Left kidney (tissue), 1 donor: ENCODE measurements at regions not wholly inside any gene's neighbourhood (a gene's known extent, or its start where the extent isn't known, plus 50 kb on each side); places are given as distances from the start of the nearest gene placed in this dataset.

ENCODE experiments used
- DNase-seq: peaks from one replicate; pipeline ENCODE4 v3.0.0-alpha.2; 2013

DNA sequence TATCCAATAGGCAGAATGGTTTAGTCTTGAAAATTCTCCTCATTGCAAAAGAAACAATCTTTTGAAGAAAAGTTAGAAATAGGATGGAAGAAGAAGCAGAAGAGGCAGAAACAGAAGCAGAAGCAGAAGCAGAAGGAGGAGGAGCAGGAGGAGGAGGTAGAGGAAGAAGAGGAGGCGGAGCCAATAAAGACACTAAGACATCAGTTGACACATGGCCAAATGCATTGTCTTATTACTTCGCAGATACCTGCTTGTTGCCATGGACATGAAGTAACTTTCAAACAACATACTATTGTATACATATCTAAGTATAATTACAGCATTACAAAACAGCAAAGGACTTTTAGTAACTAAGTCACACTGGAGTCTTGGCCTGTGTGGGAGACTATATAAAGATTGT is 606.3 kb downstream of the METTL4 start:
- no peak for DNase-seq

DNA sequence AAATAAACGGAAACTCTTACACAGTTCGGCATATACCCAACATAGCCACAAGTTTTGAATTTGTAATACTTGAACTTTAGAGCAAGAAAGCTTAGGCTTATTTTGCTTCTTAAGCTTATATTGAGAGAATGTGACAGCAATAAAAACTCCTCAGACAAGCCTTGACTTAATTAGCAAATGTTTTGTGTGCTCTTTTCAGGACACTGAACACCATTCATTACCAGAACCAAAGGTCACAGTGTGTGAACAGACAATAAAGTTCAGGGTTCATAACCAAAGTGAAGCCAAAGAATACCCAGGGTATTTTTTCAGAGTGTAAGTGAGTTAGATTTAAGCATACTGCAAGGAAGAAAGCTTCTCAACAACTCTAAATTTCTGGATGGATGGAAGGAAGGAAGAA is 605.8 kb downstream of the METTL4 start:
- no peak for DNase-seq

GRCh38 chr18:1968801-1969498 is 602.4 kb downstream of the METTL4 start:
- DNase-seq: no peak

DNA sequence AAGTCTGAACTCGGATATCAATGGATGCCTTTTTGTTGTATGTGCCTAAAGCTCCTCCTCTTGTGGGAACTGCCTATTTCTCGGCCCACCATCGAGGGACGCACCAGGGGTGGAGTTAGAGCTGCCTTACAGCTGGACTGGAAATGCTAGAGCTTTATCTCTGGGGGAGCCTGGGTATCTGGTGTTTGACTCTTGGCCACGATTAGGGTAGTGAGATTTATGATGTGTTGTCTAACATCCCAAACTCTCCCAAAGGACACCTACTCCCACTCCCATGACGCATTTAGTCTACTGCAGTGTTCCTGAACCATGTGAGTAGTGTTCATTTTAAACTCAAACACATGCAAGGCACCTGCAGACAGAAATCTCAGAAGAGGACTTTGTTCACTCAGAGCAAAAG is 594.8 kb downstream of the METTL4 start:
- peak; percentile 2 for DNase-seq

DNA sequence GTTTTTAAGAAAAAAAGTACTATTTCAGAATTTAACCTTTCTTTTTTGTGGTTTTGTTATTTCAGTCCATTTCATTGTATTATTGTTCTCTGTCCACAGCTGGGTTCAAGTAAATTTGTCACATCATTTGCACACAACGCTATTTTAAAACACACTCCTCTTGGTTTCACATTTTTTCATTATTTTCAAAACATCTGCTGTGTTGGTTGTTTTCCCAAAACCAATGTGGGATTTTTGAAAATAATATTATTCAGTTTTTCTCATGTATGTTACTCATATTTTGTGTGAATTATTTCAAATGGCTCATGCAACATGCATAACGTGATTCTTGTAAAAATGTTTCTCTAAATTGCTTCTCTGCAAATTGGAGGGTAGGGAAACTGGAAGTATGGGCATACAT is 589.2 kb downstream of the METTL4 start:
- no peak for DNase-seq

DNA sequence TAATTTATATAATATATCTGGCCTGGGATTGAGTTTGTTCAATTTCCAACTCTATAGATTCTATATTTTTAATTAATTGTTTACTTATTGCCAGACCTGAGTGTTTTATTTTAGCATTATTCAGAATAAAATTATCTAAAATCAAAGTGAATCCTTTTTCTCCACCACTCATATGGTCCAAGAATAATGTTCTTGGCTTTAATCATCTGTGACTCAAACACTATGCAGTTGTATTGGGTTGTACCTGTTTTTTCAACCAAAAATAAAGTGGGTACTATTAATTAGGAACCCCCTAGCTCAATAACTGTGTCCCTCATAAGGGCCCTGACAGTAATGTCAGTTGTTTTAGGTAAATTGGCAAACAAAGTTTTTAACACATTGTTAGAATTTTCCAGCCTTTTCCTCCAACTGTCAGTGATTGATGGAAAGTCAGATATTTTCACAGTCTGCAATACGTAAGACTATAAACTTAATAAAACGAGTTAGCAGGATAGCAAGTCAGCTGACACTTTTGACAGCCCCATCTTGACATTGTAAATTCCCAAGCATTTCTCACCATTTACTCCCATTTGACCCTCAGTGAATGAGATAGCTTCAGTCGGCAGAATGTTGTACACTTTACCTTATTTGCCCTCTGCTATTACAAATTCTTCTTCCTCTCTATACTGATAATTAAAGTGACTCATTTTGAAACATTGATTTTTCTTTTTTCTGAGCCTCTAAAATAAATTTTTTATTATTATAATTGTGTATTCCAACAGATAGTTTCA is 587.4 kb downstream of the METTL4 start:
- DNase-seq: no peak

GRCh38 chr18:1993866-1994265 is 577.4 kb downstream of the METTL4 start:
- DNase-seq: no peak

- no peak for DNase-seq
Measured at GRCh38 chr18:1994471-1994870, 576.8 kb downstream of the METTL4 start.

DNA sequence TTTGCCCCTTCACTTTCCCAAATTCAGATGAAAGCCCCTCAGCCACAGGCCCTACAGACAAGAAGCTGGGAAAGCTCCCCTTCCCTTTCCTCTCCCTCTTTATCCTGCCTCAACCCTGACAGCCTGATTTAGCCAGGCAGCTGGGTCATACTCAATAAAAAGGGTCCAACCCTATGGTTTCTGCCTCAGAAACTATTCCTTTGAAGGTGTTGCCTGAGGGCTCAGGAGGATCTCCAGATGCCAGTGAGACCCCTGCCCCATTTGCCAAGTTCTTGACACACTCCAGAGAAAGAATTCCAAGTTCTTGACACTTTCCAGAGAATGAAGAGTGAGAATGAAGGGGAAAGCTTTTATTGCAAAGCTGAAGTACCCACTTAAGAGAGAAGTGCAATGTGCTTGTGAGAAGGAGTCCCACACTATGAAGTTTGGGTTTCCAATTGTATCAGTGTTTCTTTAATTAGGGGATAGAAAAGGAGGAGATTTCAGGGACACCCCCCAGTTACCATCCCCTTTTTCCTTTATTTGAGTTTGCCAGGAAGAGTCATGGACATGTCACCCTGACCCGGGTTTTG is 576.2 kb downstream of the METTL4 start:
- DNase-seq: no peak

DNA sequence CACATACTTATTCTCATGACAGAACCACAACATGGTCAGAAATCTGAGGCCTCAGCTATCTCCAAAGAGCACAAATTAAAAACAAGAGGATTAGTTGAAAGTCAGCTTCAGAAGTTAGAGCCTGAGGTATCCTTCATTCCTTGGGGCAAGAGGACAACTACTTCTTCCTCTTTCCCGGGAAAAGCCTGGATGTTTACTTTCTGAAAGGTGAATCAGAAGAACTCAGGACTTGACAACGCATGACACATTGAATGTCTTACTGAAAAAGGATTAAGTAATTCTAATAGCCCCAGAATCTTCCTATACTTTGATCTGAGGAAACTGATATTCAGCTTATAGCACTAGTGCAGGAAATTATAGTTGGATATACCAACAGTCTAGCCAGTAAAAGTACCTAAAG is 573.2 kb downstream of the METTL4 start:
- no peak for DNase-seq

DNA sequence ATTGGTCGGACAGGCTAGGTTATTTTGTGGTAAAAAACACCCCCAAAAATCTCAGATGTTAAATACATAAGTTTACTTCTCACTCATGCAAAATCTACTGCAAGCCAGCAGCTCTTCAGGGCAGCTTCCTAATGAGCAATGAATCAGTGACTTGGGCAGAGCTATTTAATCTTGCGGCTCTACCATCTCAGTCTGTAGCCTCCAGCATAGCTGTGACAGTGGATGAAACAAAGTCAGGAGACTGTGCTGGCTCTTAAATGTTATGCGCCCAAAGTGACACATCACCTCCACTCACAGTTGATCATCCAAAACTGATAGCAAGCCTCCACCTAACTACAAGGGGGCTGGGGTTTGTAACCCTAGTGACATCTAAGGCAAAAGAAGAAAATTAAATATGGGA is 571.9 kb downstream of the METTL4 start:
- no peak for DNase-seq

GRCh38 chr18:2002151-2002550 is 569.2 kb downstream of the METTL4 start:
- DNase-seq: no peak

- DNase-seq: no peak
Measured at GRCh38 chr18:2002604-2003003, 568.7 kb downstream of the METTL4 start.

GRCh38 chr18:2009942-2010697 is 561.2 kb downstream of the METTL4 start:
- DNase-seq: no peak

DNA sequence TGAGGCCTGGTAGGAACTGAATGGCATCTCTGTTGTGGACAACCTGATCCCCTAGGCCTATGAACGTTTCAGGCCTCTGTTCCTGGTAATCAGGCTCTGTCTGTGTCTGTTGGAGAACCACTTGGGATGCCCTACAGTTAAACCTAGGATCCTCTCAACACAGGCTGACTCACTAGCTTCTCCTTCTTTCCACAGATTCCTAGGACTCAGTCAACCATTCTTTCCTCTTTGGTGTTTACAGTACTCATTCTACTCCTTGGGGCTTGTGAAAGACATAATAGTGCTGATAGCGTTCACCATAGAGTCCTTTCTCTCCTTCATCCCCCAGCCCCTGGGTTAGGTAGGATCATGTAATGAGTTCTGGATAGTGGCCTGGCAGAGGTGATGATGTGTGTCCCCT is 544.3 kb downstream of the METTL4 start:
- DNase-seq: no peak

DNA sequence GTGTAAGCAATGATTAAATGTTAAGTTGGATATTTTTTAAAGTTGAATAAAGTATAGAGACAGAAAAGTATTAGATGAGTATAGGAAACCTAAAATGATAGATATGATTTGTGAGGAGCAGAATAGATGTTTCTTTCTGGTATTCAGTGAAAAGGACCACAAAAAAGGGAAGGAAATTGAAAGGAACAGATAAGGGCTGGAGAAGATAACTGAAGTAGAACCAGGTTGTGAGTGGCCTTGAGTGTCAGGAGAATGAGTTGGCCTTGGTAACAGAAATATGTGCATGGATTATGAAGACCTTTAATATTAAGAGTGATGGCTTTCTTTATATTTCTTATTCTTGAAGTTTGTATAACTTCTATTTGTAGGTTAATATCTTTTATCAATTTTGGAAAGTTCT is 543.5 kb downstream of the METTL4 start:
- no peak for DNase-seq

GRCh38 chr18:2028986-2029385 is 542.3 kb downstream of the METTL4 start:
- no peak for DNase-seq

- DNase-seq: no peak
Measured at GRCh38 chr18:2030647-2031046, 540.7 kb downstream of the METTL4 start.

DNA sequence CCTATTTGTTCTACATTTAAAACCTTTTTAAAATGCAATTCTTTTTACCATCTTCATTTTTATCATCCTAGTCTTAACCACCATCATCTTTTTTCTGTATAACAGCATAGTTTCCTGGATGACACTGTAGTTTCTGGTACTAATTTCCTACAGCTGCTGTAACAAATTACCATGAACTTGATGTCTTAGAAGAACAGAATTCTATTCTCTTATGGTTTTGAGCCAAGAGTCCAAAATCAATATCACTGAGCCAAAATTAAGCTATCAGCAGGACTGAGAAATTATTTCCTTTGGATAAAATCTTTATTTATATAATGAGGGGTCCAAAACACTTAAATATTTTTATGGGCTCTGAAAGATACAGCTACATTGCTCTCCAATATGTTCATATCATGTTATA is 539.3 kb downstream of the METTL4 start:
- no peak for DNase-seq

DNA sequence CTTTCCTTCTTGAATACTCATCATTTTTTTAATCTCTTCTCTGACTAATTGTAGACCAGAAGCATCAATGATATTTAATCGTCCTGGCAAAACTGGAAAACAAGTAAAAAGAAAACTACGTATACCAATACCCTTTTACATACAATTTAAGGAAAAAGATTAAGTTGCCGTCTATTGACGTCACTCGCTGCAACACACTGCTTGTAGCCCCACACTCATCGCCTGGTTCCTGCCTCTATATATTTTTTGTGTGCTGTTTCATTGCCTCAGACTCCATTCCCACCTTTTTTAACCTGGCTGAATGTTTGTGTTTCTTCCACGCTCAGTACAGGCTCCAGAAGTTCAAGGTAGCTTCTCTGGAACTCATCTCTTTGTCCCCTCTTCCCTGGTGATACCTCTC is 536.2 kb downstream of the METTL4 start:
- no peak for DNase-seq

GRCh38 chr18:2036086-2036485 is 535.2 kb downstream of the METTL4 start:
- no peak for DNase-seq

DNA sequence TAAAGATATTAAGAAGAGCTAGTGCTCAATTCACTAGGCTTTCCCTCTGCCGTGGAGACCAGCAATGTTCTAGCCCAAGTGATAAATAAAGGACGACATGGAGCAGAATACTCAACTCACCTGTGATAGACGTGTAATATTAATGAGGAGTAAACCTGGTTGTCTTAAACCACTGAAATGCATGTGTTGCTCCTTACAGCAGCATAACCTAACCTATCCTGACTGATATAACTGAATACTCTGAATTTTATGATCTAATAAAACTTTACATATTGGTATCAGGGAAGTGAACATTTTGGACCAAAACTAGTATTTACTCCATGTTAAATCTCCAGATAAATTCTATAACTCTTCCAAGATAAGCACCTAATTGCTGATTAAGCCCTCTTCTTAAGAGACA is 531.0 kb downstream of the METTL4 start:
- DNase-seq: no peak

DNA sequence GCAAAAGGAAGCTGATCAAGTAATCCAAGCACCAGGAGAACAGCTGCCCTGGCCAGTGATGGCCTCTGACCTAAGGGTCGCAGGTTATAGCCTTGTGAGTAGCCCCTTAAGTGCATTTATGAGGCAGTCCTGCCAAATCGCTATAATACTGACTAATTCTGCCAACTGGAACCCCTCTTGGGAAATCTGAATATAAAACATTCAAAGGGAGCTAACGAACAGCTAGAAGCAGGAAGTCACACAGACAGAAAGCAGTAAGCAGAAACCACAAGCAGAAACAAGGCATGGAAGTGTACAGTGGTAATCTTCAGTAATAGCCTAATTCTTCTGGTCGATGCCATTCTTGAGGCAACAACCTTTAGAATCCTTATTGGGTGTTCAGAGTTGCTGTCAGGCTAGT is 521.3 kb downstream of the METTL4 start:
- no peak for DNase-seq
